HCT116 (cell line): ENCODE measurements at regions not wholly inside any gene's neighbourhood (a gene's known extent, or its start where the extent isn't known, plus 50 kb on each side); places are given as distances from the start of the nearest gene placed in this dataset.

Experiments used
- ATAC-seq: fragments of 200-7000 bp; cut with Tn5 transposase; 2 replicates; pipeline ENCODE4 v1.9.1; 2020; ENCODE audit warnings: mild to moderate bottlenecking, moderate library complexity
- BruUV-seq: library from RNA; stranded (reverse); fragments of 400-500 nt; replicated peaks from 2 replicates; lab custom pipeline; 2021; lab: Mats Ljungman, UMichigan
- CTCF ChIA-PET: fragments of 300-600 bp; sonication (Branson Sonifier 250); formaldehyde crosslinking; loops from one replicate; lab custom pipeline; 2021; ENCODE audit warnings: antibody characterized with exemption; lab: Charles Lee
- POLR2A ChIA-PET: fragments of 300-600, 350-600 bp; sonication (Branson Sonifier 250); formaldehyde crosslinking; loops from one replicate; lab custom pipeline; 2021; ENCODE audit warnings: antibody characterized with exemption; lab: Charles Lee
- RAD21 ChIA-PET, 2 experiments: fragments of 300-600 bp; sonication (Branson Sonifier 250); formaldehyde crosslinking; loops; one replicate each; lab custom pipeline; 2023; ENCODE audit warnings: low total read pairs in 2 of 2; ENCODE audit not compliant: uncharacterized antibody in 2 of 2, unreplicated experiment in 2 of 2, low non-redundant PET in 1 of 2; lab: Charles Lee
- DNase-seq: peaks from one replicate; pipeline ENCODE4 v3.0.0-alpha.2; 2010; ENCODE audit warnings: low read depth, low spot score
- H2AFZ ChIP-seq: fragments of 200-600 bp; shearing (Covaris generic), sonication (generic); 2 replicates; pipeline ENCODE4 v1.6.1; 2017; ENCODE audit warnings: low read depth, mixed run types, mixed read lengths, antibody characterized with exemption, low read length; ENCODE audit not compliant: poor library complexity, severe bottlenecking
- H3K27ac ChIP-seq: 2 replicates; pipeline ENCODE4 v1.5.1; 2012; ENCODE audit warnings: low read depth, low read length
- H3K27me3 ChIP-seq: fragments of 200-600 bp; sonication (generic); 2 replicates; pipeline ENCODE4 v1.6.1; 2016; ENCODE audit warnings: mixed run types, low read length, mixed read lengths; ENCODE audit not compliant: insufficient read depth
- H3K36me3 ChIP-seq, 2 experiments: fragments of 200-500 bp in 1 of 2; fragments of 200-600 bp in 1 of 2; sonication (Bioruptor generic) in 1 of 2; sonication (generic) in 1 of 2; 2 replicates each; pipeline versions ENCODE4 v1.5.1 to v1.6.1; 2014 to 2016; ENCODE audit warnings: low read length in 2 of 2, inconsistent platforms in 1 of 2, mixed read lengths in 1 of 2, mixed run types in 1 of 2; ENCODE audit not compliant: insufficient read depth in 2 of 2, control insufficient read depth in 1 of 2
- H3K4me1 ChIP-seq, 2 experiments: fragments of 200-600 bp in 1 of 2; sonication (generic) in 1 of 2; 2 replicates each; pipeline versions ENCODE4 v1.5.1 to v1.6.1; 2012 to 2017; ENCODE audit warnings: low read length in 2 of 2, inconsistent platforms in 1 of 2, mild to moderate bottlenecking in 1 of 2, mixed read lengths in 1 of 2, mixed run types in 1 of 2, moderate library complexity in 1 of 2; ENCODE audit not compliant: insufficient read depth in 2 of 2, control insufficient read depth in 1 of 2
- H3K4me2 ChIP-seq: fragments of 200-600 bp; sonication (generic); 2 replicates; pipeline ENCODE4 v1.6.1; 2017; ENCODE audit warnings: mixed run types, low read length, mixed read lengths
- H3K4me3 ChIP-seq, 2 experiments: fragments of 200-600 bp in 1 of 2; sonication (generic) in 1 of 2; replicated peaks in 1 of 2; 2 replicates each; pipeline ENCODE4 v1.5.1; 2011 to 2016; ENCODE audit warnings: low read length in 2 of 2, control low read depth in 1 of 2, low read depth in 1 of 2, mild to moderate bottlenecking in 1 of 2, mixed read lengths in 1 of 2, mixed run types in 1 of 2
- H3K79me2 ChIP-seq: fragments of 200-600 bp; sonication (generic); 2 replicates; pipeline ENCODE4 v1.6.1; 2017; ENCODE audit warnings: mild to moderate bottlenecking, mixed run types, low read length, moderate library complexity, mixed read lengths; ENCODE audit not compliant: insufficient read depth
- H3K9ac ChIP-seq: fragments of 200-600 bp; sonication (generic); 2 replicates; pipeline ENCODE4 v1.6.1; 2016; ENCODE audit warnings: low read length, mixed read lengths
- H3K9me2 ChIP-seq: fragments of 200-600 bp; sonication (generic), shearing (Covaris generic); 2 replicates; pipeline ENCODE4 v1.6.1; 2017; ENCODE audit warnings: mixed run types, mild to moderate bottlenecking, moderate library complexity; ENCODE audit not compliant: insufficient read depth
- H3K9me3 ChIP-seq, 2 experiments: fragments of 200-500 bp in 1 of 2; fragments of 200-600 bp in 1 of 2; sonication (Bioruptor generic) in 1 of 2; sonication (generic) in 1 of 2; 2 replicates each; pipeline ENCODE4 v1.6.1; 2014 to 2017; ENCODE audit warnings: low read length in 2 of 2, mixed read lengths in 2 of 2, inconsistent platforms in 1 of 2, low read depth in 1 of 2, mild to moderate bottlenecking in 1 of 2, mixed run types in 1 of 2, moderate library complexity in 1 of 2; ENCODE audit not compliant: control insufficient read depth in 1 of 2, insufficient read depth in 1 of 2
- H4K20me1 ChIP-seq: fragments of 200-600 bp; sonication (generic), shearing (Covaris generic); 2 replicates; pipeline ENCODE4 v1.6.1; 2017; ENCODE audit warnings: mixed run types, mild to moderate bottlenecking, moderate library complexity; ENCODE audit not compliant: insufficient read depth
- CBX3 ChIP-seq: IDR thresholded peaks from 2 replicates; pipeline ENCODE4 v1.6.1; 2012; ENCODE audit warnings: low read depth
- EGR1 ChIP-seq: IDR thresholded peaks from 2 replicates; pipeline ENCODE4 v1.6.1; 2012; ENCODE audit warnings: low read depth
- ELF1 ChIP-seq: IDR thresholded peaks from 2 replicates; pipeline ENCODE4 v1.6.1; 2012; ENCODE audit warnings: low read depth, borderline replicate concordance
- EZH2 ChIP-seq: fragments of 200-600 bp; sonication (generic); IDR thresholded peaks from 2 replicates; pipeline ENCODE4 v1.6.1; 2017; ENCODE audit warnings: antibody characterized with exemption, mixed run types
- EZH2phosphoT487 ChIP-seq: fragments of 200-600 bp; IDR thresholded peaks from 2 replicates; pipeline ENCODE4 v1.6.1; 2018; ENCODE audit warnings: antibody characterized with exemption, borderline replicate concordance
- FOSL1 ChIP-seq: IDR thresholded peaks from 2 replicates; pipeline ENCODE4 v1.6.1; 2012; ENCODE audit warnings: low read depth
- JUND ChIP-seq: IDR thresholded peaks from 2 replicates; pipeline ENCODE4 v1.6.1; 2012
- POLR2A ChIP-seq: IDR thresholded peaks from 2 replicates; pipeline ENCODE4 v1.7.0; 2011; ENCODE audit warnings: borderline replicate concordance; ENCODE audit not compliant: insufficient read depth, insufficient read length; ENCODE audit errors: extremely low read depth
- POLR2AphosphoS5 ChIP-seq: IDR thresholded peaks from 2 replicates; pipeline ENCODE4 v1.6.1; 2011; ENCODE audit warnings: mild to moderate bottlenecking, low read depth, low read length, moderate library complexity
- SIN3A ChIP-seq: IDR thresholded peaks from 2 replicates; pipeline ENCODE4 v1.6.1; 2012; ENCODE audit warnings: low read depth
- SP1 ChIP-seq: IDR thresholded peaks from 2 replicates; pipeline ENCODE4 v1.6.1; 2012; ENCODE audit warnings: low read depth
- SRF ChIP-seq: IDR thresholded peaks from 2 replicates; pipeline ENCODE4 v1.6.1; 2012; ENCODE audit warnings: low read depth
- TCF7L2 ChIP-seq: IDR thresholded peaks from 2 replicates; pipeline ENCODE4 v1.7.0; 2011; ENCODE audit warnings: borderline replicate concordance, inconsistent platforms; ENCODE audit not compliant: insufficient read depth, insufficient read length; ENCODE audit errors: extremely low read depth
- YY1 ChIP-seq: IDR thresholded peaks from 2 replicates; pipeline ENCODE4 v1.6.1; 2011; ENCODE audit warnings: low read length, low read depth, moderate library complexity, mild to moderate bottlenecking; ENCODE audit not compliant: insufficient replicate concordance; ENCODE audit errors: extremely low read depth
- ZFX ChIP-seq: fragments of 450-650 bp; IDR thresholded peaks from 2 replicates; pipeline ENCODE4 v1.6.1; 2017
- ZNF274 ChIP-seq: fragments of 200-500 bp; sonication (Bioruptor generic); IDR thresholded peaks from 2 replicates; pipeline ENCODE4 v1.6.1; 2014; ENCODE audit warnings: mild to moderate bottlenecking, low read depth, low read length, inconsistent platforms
- intact Hi-C: fragments of 100-400 bp; cut with micrococcal nuclease; formaldehyde crosslinking; loops from 2 replicates; pipeline ENCODE4 v1.10.0; 2022
- TF ChIP-seq, protein P1 (sequence below): IDR thresholded peaks from 2 replicates; pipeline ENCODE4 v1.6.1; 2011; ENCODE audit warnings: mild to moderate bottlenecking, low read length, moderate library complexity; ENCODE audit not compliant: insufficient replicate concordance; ENCODE audit errors: extremely low read depth
- TF ChIP-seq, protein P2 (sequence below): IDR thresholded peaks from 2 replicates; pipeline ENCODE4 v1.6.1; 2012
- TF ChIP-seq, protein P3 (sequence below): IDR thresholded peaks from 2 replicates; pipeline ENCODE4 v1.6.1; 2012; ENCODE audit warnings: low read depth
- TF ChIP-seq, protein P4 (sequence below): IDR thresholded peaks from 2 replicates; pipeline ENCODE4 v1.6.1; 2012

DNA sequence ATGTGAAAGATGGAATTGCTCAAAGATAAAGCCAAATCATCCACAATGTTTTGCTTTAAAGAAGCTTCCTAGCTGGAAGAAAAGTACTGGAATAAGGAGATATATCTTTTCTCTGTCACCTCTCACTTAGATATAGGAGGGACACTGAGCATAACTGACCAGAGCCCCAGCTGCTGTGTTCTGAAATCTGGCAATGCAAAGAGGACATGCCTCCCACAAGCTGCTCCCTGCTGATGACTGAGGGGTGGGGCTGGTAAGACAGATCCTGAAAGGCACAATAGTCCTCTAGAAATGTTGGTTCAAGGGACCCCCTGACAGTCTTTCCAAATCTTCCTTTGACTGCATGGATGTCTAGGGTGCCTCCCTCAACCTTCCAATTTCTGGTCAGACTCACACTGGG lies 67.0 kb downstream of the SC5D start:
- DNase-seq (no peak), ATAC-seq (no peak)
- no peaks in the 10 kb centered on the region for H3K9me2 ChIP-seq
- no peak overlapping the region for H3K27ac ChIP-seq
- no peaks in the 10 kb centered on the region; the same call in 1 of the 2 replicates for H3K27me3 ChIP-seq
- no peaks in the 10 kb centered on the region for H4K20me1 ChIP-seq
- no peaks in the 10 kb centered on the region for H3K79me2 ChIP-seq
- H3K4me3 ChIP-seq = no peak overlapping the region
- TF ChIP-seq, protein P1, sequence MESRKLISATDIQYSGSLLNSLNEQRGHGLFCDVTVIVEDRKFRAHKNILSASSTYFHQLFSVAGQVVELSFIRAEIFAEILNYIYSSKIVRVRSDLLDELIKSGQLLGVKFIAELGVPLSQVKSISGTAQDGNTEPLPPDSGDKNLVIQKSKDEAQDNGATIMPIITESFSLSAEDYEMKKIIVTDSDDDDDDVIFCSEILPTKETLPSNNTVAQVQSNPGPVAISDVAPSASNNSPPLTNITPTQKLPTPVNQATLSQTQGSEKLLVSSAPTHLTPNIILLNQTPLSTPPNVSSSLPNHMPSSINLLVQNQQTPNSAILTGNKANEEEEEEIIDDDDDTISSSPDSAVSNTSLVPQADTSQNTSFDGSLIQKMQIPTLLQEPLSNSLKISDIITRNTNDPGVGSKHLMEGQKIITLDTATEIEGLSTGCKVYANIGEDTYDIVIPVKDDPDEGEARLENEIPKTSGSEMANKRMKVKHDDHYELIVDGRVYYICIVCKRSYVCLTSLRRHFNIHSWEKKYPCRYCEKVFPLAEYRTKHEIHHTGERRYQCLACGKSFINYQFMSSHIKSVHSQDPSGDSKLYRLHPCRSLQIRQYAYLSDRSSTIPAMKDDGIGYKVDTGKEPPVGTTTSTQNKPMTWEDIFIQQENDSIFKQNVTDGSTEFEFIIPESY = no peak
- TF ChIP-seq EZH2phosphoT487 (no peak), ZNF274 (no peak), POLR2A (no peak), CBX3 (no peak), FOSL1 (no peak), SP1 (no peak), EGR1 (no peak), ELF1 (no peak), TCF7L2 (no peak), JUND (no peak), EZH2 (no peak), ZFX (no peak), YY1 (no peak), POLR2AphosphoS5 (no peak), SIN3A (no peak), SRF (no peak)
- TF ChIP-seq, protein P2, sequence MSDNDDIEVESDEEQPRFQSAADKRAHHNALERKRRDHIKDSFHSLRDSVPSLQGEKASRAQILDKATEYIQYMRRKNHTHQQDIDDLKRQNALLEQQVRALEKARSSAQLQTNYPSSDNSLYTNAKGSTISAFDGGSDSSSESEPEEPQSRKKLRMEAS = no peak
- TF ChIP-seq, protein P3, sequence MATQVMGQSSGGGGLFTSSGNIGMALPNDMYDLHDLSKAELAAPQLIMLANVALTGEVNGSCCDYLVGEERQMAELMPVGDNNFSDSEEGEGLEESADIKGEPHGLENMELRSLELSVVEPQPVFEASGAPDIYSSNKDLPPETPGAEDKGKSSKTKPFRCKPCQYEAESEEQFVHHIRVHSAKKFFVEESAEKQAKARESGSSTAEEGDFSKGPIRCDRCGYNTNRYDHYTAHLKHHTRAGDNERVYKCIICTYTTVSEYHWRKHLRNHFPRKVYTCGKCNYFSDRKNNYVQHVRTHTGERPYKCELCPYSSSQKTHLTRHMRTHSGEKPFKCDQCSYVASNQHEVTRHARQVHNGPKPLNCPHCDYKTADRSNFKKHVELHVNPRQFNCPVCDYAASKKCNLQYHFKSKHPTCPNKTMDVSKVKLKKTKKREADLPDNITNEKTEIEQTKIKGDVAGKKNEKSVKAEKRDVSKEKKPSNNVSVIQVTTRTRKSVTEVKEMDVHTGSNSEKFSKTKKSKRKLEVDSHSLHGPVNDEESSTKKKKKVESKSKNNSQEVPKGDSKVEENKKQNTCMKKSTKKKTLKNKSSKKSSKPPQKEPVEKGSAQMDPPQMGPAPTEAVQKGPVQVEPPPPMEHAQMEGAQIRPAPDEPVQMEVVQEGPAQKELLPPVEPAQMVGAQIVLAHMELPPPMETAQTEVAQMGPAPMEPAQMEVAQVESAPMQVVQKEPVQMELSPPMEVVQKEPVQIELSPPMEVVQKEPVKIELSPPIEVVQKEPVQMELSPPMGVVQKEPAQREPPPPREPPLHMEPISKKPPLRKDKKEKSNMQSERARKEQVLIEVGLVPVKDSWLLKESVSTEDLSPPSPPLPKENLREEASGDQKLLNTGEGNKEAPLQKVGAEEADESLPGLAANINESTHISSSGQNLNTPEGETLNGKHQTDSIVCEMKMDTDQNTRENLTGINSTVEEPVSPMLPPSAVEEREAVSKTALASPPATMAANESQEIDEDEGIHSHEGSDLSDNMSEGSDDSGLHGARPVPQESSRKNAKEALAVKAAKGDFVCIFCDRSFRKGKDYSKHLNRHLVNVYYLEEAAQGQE = no peak
- TF ChIP-seq, protein P4, sequence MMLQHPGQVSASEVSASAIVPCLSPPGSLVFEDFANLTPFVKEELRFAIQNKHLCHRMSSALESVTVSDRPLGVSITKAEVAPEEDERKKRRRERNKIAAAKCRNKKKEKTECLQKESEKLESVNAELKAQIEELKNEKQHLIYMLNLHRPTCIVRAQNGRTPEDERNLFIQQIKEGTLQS = no peak
- TF ChIP-seq, all 23 proteins: peak for 0
- Histone ChIP-seq H3K9ac (no peak overlapping the region), H3K4me1 (no peaks in the 10 kb centered on the region), H2AFZ (no peak overlapping the region), H3K4me2 (no peak overlapping the region), H3K9me3 (no peaks in the 10 kb centered on the region), H3K36me3 (no peaks in the 10 kb centered on the region)
- CTCF ChIA-PET = no interaction called here
- BruUV-seq = no TSS peak
- POLR2A ChIA-PET = no interaction called here
- intact Hi-C loops = no loop called here
- RAD21 ChIA-PET = no interaction called here
